HEK293 (cell line): ENCODE measurements at regions not wholly inside any gene's neighbourhood (a gene's known extent, or its start where the extent isn't known, plus 50 kb on each side); places are given as distances from the start of the nearest gene placed in this dataset.

Source experiments
- CTCF ChIP-seq: fragments of 450-650 bp; formaldehyde crosslinking; IDR thresholded peaks from 2 replicates; pipeline ENCODE4 v1.5.1; 2016; ENCODE audit warnings: missing biosample characterization, missing genetic modification characterization
- KLF10 ChIP-seq: fragments of 450-650 bp; IDR thresholded peaks from 2 replicates; pipeline ENCODE4 v1.5.1; 2018; ENCODE audit warnings: missing biosample characterization, mild to moderate bottlenecking, missing genetic modification characterization
- KLF7 ChIP-seq: fragments of 450-650 bp; formaldehyde crosslinking; IDR thresholded peaks from 2 replicates; pipeline ENCODE4 v1.5.1; 2016; ENCODE audit warnings: missing biosample characterization, missing genetic modification characterization, borderline replicate concordance
- MEIS1 ChIP-seq: sonication (generic); formaldehyde crosslinking; IDR thresholded peaks from 2 replicates; pipeline ENCODE4 v1.8.1; 2022; ENCODE audit warnings: missing genetic modification reagents, mild to moderate bottlenecking, borderline replicate concordance
- TCF7L2 ChIP-seq: IDR thresholded peaks from 2 replicates; pipeline ENCODE4 v1.6.1; 2011; ENCODE audit warnings: low read depth, mild to moderate bottlenecking, inconsistent platforms, low read length, moderate library complexity, borderline replicate concordance
- ZBTB7A ChIP-seq: fragments of 450-650 bp; formaldehyde crosslinking; IDR thresholded peaks from 2 replicates; pipeline ENCODE4 v1.5.1; 2016; ENCODE audit warnings: low read depth, missing biosample characterization, missing genetic modification characterization
- ZNF704 ChIP-seq: fragments of 450-650 bp; formaldehyde crosslinking; IDR thresholded peaks from 2 replicates; pipeline ENCODE4 v1.5.1; 2016; ENCODE audit warnings: missing biosample characterization, missing genetic modification characterization
- ZNF747 ChIP-seq: fragments of 450-650 bp; formaldehyde crosslinking; IDR thresholded peaks from 2 replicates; pipeline ENCODE4 v1.5.1; 2016; ENCODE audit warnings: missing biosample characterization, missing genetic modification characterization

- TF ChIP-seq MEIS1 (CRISPR knock-in tag) (no peak), ZNF747 (tag by site-specific recombination) (no peak), KLF10 (tag by site-specific recombination) (no peak), KLF7 (tag by site-specific recombination) (no peak), CTCF (tag by site-specific recombination) (no peak), TCF7L2 (no peak), ZNF704 (tag by site-specific recombination) (no peak), ZBTB7A (tag by site-specific recombination) (no peak)
These were observed 56.0 kb upstream of the ASTN2 start for GRCh38 chr9:117470902-117471301.
